HUES64 (cell line): ENCODE measurements at regions not wholly inside any gene's neighbourhood (a gene's known extent, or its start where the extent isn't known, plus 50 kb on each side); places are given as distances from the start of the nearest gene placed in this dataset.
"Not testable (repeated sequence)": the region's sequence is repeated elsewhere in the genome, so short reads cannot be mapped to it uniquely, and the experiment has no call there.

Experiments
- H3K27ac ChIP-seq: 2 replicates; pipeline ENCODE4 v1.7.0; 2013; ENCODE audit warnings: low read depth, low read length, inconsistent platforms
- H3K27me3 ChIP-seq: 2 replicates; pipeline ENCODE4 v1.6.1; 2013; ENCODE audit warnings: mild to moderate bottlenecking, low read length; ENCODE audit not compliant: insufficient read depth
- H3K36me3 ChIP-seq: 2 replicates; pipeline ENCODE4 v1.6.1; 2013; ENCODE audit warnings: mild to moderate bottlenecking, low read length; ENCODE audit not compliant: insufficient read depth
- H3K4me1 ChIP-seq: 2 replicates; pipeline ENCODE4 v1.6.1; 2013; ENCODE audit warnings: mild to moderate bottlenecking, low read length, moderate library complexity; ENCODE audit not compliant: insufficient read depth
- H3K4me3 ChIP-seq: 2 replicates; pipeline ENCODE4 v1.5.1; 2013; ENCODE audit warnings: mild to moderate bottlenecking, low read length, moderate library complexity
- H3K9ac ChIP-seq: 2 replicates; pipeline ENCODE4 v1.6.1; 2013; ENCODE audit warnings: mild to moderate bottlenecking, low read depth, low read length
- H3K9me3 ChIP-seq: 2 replicates; pipeline ENCODE4 v1.6.1; 2013; ENCODE audit warnings: low read depth, low read length; ENCODE audit not compliant: insufficient read depth
- WGBS: fragments of 150-250, 120-280 bp; methylation state at CpG from one replicate; pipeline ENCODE4 v1.1.7; 2013; ENCODE audit warnings: missing lambda C conversion rate; 5-methylcytosine and 5-hydroxymethylcytosine counted together

DNA sequence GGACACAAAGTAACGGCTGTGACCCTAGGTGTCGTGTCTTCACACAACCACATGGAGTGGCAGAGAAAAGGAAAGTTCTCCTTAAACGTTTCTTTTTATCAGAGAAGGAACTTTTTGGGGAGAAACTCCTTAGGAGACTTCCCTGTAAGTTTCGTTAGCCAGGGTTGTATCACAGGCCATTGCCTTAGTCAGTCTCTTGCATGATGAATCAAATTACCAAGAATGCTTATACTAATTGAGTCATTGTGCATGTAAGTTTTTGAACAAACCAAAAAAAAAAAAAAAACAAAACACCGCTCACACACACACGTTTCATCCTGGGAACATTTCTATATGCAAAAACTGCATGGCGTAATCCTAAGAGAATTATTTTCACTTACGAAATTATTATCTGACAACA, 150.4 kb upstream of the SATB1 start:
- Histone ChIP-seq H3K27ac (no peak overlapping the region), H3K9me3 (no peaks in the 10 kb centered on the region), H3K4me3 (no peak overlapping the region), H3K36me3 (no peaks in the 10 kb centered on the region), H3K27me3 (no peaks in the 10 kb centered on the region), H3K4me1 (no peaks in the 10 kb centered on the region), H3K9ac (no peak overlapping the region)
- 78% methylated on average over 8 of the region's 8 CpGs for WGBS

DNA sequence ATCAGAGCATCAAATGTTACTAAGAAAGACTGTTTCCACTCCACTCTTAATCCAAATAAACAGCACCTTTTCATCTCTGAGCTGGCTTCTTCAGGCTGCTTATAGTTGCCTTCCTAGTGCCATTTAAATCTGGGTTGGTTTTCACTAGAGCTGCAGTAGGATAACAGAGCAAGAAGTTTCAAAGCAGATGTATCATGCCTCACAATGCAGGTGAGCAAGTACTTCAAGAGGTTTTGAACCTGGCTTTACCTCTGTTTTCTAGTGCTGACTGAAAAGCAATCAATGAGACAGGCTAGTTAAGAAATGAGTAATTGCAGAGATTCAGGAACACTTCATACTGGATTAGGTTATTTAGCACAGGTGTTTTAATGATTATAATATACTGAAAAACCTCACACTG, 147.7 kb upstream of the SATB1 start:
- Histone ChIP-seq H3K9ac (no peak overlapping the region), H3K4me1 (no peaks in the 10 kb centered on the region; the same call in 1 of the 2 replicates), H3K4me3 (no peak overlapping the region), H3K36me3 (no peaks in the 10 kb centered on the region), H3K9me3 (no peaks in the 10 kb centered on the region), H3K27me3 (no peaks in the 10 kb centered on the region), H3K27ac (no peak overlapping the region)

DNA sequence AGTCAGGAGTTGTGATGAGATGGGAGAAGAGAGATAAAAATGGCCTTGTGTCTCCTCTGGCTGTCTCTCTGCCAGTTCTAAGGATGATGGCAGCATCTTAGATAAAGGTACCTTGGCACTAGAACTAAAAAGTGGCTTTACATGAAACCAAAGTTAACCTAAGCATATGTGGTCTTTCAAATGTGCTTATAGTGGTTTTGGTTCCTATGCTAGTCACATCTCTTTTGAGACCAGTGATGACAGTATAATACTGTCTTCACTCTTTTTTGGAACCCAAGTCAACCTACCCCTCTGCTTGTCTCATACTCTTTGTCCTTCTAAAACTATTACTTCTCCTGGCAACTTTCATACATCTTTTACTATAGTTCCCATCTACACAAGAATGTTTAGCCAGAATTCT, 142.2 kb upstream of the SATB1 start:
- Histone ChIP-seq H3K36me3 (no peaks in the 10 kb centered on the region), H3K27ac (no peak overlapping the region), H3K4me3 (no peak overlapping the region), H3K9ac (no peak overlapping the region), H3K4me1 (peaks cover 9% of the 10 kb centered on the region; the same call in 1 of the 2 replicates), H3K27me3 (no peaks in the 10 kb centered on the region), H3K9me3 (no peaks in the 10 kb centered on the region)

DNA sequence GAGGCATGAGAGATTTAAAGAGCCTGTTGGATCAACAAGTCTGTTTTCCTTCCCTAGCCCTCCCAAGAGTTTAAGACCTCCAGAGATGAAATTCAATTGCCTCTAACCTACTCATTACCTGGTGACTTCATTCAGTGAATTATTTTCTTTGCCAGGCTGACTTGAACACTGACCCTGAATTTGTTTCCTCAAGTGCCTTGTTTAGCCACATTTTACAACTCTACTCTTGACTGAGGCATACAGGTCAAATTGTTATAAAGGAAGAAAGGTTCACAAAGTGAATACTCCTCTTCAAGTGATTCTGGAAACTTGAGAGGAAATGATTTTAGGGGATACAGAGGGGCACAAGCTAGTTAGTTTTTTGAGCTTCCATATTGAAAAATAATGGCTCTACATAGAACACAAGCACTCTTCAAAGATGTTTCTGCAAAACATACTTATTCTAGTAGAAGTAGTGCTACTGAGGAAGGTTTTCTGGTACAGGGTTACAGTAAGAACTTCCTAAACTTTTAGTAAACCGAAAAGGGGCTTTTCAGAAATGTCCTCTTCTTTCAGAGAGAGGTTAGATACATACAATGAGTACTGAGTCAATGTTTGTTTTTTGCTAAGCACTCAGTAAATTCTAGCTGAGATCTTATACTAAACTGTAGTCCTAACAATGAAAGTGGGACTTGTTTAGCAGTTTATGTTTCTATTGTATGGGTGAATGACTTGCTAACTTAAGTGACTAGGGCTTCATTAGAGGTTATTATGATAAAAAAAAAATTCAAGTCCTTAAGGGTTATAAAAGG, 137.4 kb upstream of the SATB1 start:
- no peak overlapping the region for H3K9ac ChIP-seq
- H3K27ac ChIP-seq, result no peak overlapping the region
- no peak overlapping the region for H3K4me3 ChIP-seq
- H3K36me3 ChIP-seq, result no peaks in the 10 kb centered on the region
- H3K9me3 ChIP-seq, result no peaks in the 10 kb centered on the region
- 80% methylated on average over 1 of the region's 1 CpG for WGBS
- no peaks in the 10 kb centered on the region for H3K27me3 ChIP-seq
- peaks cover 14% of the 10 kb centered on the region; the same call in 1 of the 2 replicates for H3K4me1 ChIP-seq

DNA sequence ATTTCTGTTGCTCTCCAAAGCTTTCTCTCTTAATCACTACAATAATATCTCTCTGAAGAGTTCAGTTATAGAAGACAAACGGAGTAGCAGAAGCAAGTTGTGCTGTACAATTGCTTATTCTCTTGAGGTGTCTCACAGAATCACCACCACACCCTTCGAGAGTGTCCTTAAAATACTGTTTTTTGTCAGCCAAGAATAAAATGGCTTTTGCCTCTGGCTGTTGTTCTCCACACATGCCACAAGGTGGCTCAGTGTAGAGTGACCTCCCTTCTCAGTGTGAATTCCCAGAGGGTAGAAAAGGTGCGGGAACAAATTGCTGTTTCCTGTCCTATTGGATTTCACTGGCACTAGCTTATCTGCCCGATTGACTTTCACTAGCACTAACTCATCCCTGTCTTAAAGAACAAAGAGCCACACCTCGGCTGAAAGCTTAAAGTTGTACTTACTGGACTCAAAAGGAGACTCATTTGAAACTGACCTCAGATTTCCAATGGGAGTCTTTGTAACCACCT, 134.2 kb upstream of the SATB1 start:
- Histone ChIP-seq H3K4me1 (0 out of 2 replicates have a peak, but pooled peaks cover 4% of the 10 kb centered on the region), H3K9ac (no peak overlapping the region), H3K9me3 (no peaks in the 10 kb centered on the region), H3K27me3 (no peaks in the 10 kb centered on the region), H3K36me3 (no peaks in the 10 kb centered on the region), H3K4me3 (no peak overlapping the region), H3K27ac (no peak overlapping the region)
- 37% methylated on average over 5 of the region's 5 CpGs for WGBS

DNA sequence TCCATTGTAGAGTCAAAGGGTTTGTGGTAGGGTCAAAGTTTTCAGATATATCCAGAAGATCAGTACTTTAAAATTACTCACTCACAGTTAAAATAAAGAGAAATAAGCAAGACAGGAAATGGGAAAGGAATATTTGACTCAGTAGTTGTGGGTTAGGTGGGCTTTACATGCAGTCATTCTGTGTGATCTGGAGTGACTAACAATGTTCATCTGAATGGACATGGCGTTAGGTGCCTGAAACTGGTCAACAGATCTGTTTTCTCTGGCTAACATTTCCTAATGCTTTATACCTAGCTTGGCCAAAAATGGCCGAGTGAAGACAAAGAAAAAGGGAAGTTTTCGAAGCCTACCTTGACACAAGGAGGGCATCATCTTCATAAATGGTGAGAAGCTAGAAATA, 133.4 kb upstream of the SATB1 start:
- Histone ChIP-seq H3K4me3 (no peak overlapping the region), H3K27me3 (no peaks in the 10 kb centered on the region), H3K9me3 (no peaks in the 10 kb centered on the region), H3K27ac (no peak overlapping the region), H3K4me1 (0 out of 2 replicates have a peak, but pooled peaks cover 4% of the 10 kb centered on the region), H3K9ac (no peak overlapping the region), H3K36me3 (no peaks in the 10 kb centered on the region)
- WGBS, result 81% methylated on average over 3 of the region's 3 CpGs

DNA sequence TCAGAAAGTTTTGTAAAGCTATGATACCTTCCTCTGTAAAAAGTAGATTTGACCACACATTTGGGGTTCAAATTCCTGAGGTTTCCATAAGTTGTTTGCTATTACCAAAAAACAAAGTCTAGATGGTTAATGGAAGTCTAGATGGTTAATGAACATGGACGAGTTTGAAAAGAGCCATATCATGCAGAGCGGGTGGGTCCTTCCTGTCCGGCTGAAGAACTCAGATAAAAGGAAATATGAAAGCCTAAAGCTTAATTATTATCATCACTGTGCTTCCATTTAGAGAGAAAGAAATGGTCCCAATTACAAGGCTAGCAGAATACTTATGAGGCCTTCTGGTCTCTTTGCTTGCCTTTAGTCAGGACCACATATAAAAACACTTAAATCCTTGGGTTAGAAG, 132.1 kb upstream of the SATB1 start:
- H3K4me1 ChIP-seq, result 0 out of 2 replicates have a peak, but pooled peaks cover 4% of the 10 kb centered on the region
- H3K36me3 ChIP-seq, result no peaks in the 10 kb centered on the region
- H3K27me3 ChIP-seq, result no peaks in the 10 kb centered on the region
- no peak overlapping the region for H3K9ac ChIP-seq
- H3K4me3 ChIP-seq, result no peak overlapping the region
- no peak overlapping the region for H3K27ac ChIP-seq
- H3K9me3 ChIP-seq, result no peaks in the 10 kb centered on the region
- WGBS, result 98% methylated on average over 3 of the region's 3 CpGs

DNA sequence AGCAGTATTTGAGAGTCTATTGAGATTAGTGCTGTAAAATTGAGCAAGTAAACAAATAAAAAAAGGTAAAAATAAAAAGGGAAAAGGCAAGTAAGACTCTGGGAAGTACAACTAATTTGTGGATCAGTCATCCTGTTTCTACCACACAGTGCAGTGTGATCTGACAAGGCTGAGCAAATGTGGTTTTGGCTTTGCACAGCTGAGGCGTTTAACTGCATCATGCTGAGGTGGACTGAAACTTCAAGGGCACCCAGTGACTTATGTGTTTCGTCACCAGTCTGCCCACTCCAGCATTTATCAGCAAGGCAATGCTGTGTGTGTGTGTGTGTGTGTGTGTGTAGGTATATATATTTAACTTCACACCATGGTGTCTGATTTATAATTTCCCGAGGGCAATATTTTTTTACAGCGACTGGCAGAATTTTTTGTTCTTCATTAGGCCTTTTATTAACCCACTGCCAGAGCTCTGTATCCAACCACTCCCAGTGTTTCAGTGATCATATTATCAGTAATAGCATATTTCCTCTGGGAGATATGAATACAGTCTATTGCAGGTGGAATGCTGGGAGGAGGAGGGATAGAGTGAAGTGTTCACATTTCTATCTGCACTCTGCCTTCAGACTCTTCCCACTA, 131.5 kb upstream of the SATB1 start:
- H3K4me3 ChIP-seq, result no peak overlapping the region
- H3K4me1 ChIP-seq, result 0 out of 2 replicates have a peak, but pooled peaks cover 4% of the 10 kb centered on the region
- H3K27me3 ChIP-seq, result no peaks in the 10 kb centered on the region
- WGBS, result 82% methylated on average over 4 of the region's 4 CpGs
- no peaks in the 10 kb centered on the region for H3K9me3 ChIP-seq
- H3K9ac ChIP-seq, result no peak overlapping the region
- no peak overlapping the region for H3K27ac ChIP-seq
- no peaks in the 10 kb centered on the region for H3K36me3 ChIP-seq

DNA sequence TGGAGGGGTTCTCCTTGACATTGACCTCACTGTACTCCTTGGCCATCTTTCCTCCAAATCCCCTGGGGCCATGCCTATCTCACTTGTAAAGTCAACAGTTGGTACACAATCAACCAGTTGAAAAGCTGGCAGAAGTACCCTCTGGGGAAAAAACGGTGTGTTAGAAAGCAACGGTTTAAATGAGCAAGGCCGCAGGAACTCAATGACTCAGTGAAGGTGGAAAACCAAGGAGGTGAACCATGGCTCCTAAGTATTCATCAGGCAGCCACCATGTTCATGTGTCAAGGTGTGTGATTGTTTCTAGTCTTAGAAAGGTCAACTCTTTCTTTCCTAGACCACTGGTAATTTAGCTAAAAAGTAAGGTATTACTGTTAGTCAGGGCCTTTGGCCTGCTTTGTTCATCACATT, 130.9 kb upstream of the SATB1 start:
- H3K27me3 ChIP-seq, result no peaks in the 10 kb centered on the region
- H3K27ac ChIP-seq, result no peak overlapping the region
- H3K36me3 ChIP-seq, result no peaks in the 10 kb centered on the region
- 0 out of 2 replicates have a peak, but pooled peaks cover 4% of the 10 kb centered on the region for H3K4me1 ChIP-seq
- no peak overlapping the region for H3K9ac ChIP-seq
- H3K9me3 ChIP-seq, result no peaks in the 10 kb centered on the region
- H3K4me3 ChIP-seq, result no peak overlapping the region
- WGBS, result 92% methylated on average over 3 of the region's 3 CpGs

DNA sequence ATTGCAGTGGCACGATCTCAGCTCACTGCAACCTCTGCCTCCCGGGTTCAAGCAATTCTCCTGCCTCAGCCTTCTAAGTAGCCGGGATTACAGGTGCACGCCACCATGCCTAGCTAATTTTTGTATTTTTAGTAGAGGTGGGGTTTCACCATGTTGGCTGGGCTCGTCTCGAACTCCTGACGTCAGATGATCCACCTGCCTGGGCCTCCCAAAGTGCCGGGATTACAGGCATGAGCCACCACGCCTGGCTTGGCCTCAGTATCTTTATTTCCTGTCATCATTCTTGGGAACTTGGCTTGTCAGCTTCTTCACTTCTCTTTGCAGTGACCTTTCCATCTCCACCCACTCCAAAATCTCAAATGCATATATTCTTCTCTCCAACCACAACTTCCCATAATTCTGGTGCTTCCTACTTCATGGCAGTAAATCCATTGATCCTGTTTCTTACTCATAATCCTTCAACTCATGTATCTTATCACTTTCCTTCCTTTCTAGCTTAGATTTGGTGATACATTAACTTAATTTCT, 127.5 kb upstream of the SATB1 start:
- not testable (repeated sequence) for H3K36me3 ChIP-seq, H3K4me1 ChIP-seq, H3K9ac ChIP-seq, H3K27ac ChIP-seq, H3K9me3 ChIP-seq, H3K4me3 ChIP-seq, H3K27me3 ChIP-seq
- 90% methylated on average over 9 of the region's 9 CpGs for WGBS

DNA sequence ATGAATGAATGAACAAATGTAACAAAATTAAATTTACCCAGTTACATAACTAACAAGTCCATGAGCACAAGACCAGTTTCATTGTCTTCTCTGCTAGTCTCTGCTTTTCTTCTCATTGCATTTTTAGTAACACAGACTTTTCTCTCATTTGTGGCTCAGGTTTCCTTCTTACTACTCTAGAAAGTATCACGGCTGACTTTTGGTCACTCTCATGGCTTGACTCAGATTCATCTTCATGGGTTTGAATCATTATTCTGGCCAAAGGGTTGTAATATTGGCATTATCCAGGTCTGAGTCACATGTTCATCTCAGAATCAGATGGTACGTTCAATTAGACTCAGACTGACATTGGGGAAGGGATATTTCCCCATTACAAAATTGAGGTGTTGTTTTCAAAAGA, 121.5 kb upstream of the SATB1 start:
- 92% methylated on average over 2 of the region's 2 CpGs for WGBS
- no peak overlapping the region for H3K27ac ChIP-seq

More for the DNA sequence above, 121.5 kb upstream of the SATB1 start:
- no peak overlapping the region for H3K9ac ChIP-seq
- H3K9me3 ChIP-seq, result no peaks in the 10 kb centered on the region
- H3K4me1 ChIP-seq, result no peaks in the 10 kb centered on the region
- no peaks in the 10 kb centered on the region for H3K36me3 ChIP-seq
- no peaks in the 10 kb centered on the region for H3K27me3 ChIP-seq
- H3K4me3 ChIP-seq, result no peak overlapping the region
